ENCODE measurements at regions not wholly inside any gene's neighbourhood (a gene's known extent, or its start where the extent isn't known, plus 50 kb on each side); places are given as distances from the start of the nearest gene placed in this dataset.
"Not testable (repeated sequence)": the region's sequence is repeated elsewhere in the genome, so short reads cannot be mapped to it uniquely, and the experiment has no call there.

- no peak for DNase-seq
Observed at GRCh38 chr13:39803156-39803555, 147.7 kb downstream of the COG6 start.

GRCh38 chr13:39803851-39804250 is 148.4 kb downstream of the COG6 start:
- DNase-seq: no peak

GRCh38 chr13:39804332-39805210 is 149.1 kb downstream of the COG6 start:
- DNase-seq: no peak

- no peak for DNase-seq
Observed at GRCh38 chr13:39809466-39809865, 154.0 kb downstream of the COG6 start.

DNA sequence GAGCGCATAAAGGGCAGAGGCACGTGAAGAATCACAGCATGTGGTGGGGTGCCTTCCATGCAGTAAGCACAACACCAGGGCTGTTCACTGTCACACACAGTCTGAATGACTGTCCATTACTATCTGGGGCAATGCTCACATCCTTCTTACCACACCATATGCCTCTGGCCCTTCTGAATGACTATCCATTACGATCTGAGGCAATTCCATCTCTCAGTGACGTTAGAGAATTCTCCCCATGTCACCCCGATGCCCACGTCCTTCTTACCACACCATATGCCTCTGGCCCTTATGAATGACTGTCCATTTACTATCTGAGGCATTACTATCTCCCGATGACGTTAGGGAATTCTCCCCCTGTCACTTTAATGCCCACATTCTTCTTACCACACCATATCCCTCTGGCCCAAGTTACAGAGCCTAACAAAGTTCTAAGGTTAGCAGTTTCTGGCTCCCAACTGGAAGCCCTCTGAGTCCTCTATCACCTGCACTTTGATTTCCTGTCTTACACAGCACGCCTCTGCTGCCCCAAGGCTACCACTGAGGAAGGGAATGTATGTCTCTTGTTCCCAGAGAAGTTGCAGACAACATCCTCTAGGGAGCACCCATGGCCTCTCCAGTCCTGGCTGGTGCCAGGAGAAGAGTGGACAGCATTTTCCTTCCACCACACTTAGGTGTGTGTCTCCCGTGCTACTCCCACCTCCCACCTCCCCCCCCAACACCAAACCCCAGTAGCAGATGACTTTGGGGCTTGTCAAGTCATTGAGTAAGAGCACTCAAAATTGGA is 154.8 kb downstream of the COG6 start:
- DNase-seq: no peak

GRCh38 chr13:39811051-39811450 is 155.6 kb downstream of the COG6 start:
- DNase-seq: no peak

GRCh38 chr13:39811696-39812095 is 156.2 kb downstream of the COG6 start:
- DNase-seq: no peak

DNA sequence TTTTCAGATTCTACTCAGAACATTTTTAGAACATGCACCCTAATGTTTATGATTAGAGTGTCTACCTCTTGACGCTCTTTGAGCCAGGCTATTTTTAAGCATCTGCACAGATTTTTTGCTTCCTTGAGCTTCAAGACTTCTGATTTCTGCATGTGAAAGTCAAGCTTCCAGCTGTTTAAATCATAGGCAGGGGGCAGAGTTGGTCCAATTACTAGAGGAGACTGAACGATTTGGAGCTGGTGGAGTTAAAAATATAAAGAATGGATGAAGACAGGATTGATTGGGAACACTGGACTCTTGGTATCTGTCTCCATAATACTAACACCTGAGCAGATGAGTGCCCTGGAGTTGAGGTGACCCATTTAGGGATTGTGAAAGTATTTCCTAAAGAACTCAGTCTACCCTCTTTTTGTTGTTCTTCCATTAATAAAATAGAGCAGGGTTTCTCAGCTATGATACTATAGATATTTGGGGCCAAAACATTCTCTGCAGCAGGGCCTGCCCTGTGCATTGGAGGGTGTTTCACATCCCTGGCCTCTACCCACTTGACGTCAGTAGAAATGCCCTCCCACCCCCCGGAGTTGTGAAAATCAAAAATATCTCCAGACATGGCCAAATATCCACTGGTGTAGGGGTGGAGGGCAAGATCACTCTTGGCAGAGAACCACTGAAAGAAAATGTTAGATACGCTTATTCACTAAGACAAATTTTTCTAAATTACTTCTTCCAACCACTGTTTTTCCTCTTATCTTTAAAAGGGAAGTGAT is 160.1 kb downstream of the COG6 start:
- DNase-seq: no peak

DNA sequence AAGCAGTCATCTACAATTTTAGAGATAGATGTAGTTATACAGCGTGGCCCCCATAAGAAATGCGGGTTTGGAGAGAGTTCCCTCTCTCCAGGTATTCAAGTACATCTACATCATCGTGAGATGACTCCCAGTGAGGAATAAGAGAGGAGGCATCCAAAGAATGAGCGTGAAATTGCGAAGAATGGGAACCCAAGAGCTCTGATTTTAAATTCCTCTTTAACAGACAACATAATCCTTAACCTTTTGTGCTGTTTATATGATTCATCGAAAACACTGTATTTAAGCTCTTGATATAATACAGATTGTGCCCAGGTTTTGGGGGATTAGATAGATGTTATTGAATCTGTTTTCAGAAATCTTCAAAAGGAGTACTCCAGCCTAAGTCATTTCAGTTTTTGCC is 161.5 kb downstream of the COG6 start:
- DNase-seq: no peak

DNA sequence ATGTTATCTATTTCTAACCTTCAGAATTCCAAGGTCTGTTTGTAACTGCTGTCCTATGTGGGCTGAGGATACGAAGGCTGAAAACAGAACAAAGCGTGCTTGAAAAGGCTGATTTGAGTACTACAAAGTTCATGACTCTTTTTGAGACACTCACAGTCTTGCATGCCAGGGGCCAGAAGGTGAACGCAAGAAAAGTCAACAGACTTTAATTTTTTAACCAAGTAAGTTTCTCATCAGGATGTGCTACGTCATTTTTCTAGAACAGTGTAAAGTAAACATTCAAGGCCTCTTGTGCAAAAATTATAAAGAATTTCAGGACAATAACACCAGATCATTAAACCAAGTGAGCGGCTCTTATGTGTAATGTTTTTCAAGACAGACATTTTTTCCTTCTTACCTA is 163.5 kb downstream of the COG6 start:
- DNase-seq: no peak

GRCh38 chr13:39820606-39821005 is 165.1 kb downstream of the COG6 start:
- DNase-seq: no peak

DNA sequence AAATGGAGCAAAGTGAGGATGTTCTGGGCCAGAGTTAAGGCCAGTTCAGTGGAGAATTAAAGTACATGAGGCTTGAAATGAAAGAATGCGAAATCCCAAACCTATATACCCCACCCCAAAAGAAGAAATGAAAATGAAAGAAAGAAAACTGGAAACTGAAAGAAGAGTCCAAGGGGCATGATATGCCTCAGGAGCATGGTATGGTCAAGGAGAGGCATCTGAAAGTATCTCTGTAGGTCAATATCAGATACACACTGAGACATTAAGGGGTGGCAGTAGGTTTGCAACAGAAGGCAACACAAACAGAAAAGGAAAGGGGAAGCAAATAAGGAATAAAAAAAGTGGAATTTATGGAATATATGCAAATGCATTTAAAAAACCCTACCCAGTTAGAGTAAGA is 166.5 kb downstream of the COG6 start:
- no peak for DNase-seq

- DNase-seq: no peak
Observed at GRCh38 chr13:39822437-39822836, 167.0 kb downstream of the COG6 start.

DNA sequence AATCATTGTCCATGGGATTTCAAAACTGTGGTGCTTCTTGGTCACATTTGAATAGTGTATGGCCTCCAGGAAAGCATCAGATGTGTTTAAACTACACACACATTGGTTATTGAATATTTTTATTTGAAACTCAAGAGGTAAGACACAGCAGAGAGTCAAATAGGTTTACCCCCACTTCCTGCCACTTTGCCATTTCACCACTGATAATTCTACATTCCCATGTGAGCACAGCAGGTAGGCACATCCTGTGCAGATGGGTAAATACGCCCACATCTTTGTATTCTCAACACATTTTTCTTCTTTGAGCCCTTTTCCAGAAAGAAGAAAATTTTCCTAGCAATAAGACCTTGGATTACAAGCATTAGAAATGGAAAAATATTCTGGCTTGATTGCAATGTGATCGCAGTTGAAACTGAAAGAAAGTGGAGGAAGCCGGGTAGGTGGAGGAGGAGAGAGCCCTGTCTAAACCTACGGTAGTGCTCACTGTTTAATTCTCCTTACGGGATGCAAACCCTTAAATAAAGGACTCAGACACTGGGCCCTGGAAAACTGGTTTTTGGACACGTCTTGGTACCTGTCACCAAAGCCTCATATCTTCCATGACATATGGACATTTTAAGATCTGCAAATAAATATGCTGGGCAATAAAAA is 167.7 kb downstream of the COG6 start:
- no peak for DNase-seq

- no peak for DNase-seq
Observed at GRCh38 chr13:39825886-39826285, 170.4 kb downstream of the COG6 start.

DNA sequence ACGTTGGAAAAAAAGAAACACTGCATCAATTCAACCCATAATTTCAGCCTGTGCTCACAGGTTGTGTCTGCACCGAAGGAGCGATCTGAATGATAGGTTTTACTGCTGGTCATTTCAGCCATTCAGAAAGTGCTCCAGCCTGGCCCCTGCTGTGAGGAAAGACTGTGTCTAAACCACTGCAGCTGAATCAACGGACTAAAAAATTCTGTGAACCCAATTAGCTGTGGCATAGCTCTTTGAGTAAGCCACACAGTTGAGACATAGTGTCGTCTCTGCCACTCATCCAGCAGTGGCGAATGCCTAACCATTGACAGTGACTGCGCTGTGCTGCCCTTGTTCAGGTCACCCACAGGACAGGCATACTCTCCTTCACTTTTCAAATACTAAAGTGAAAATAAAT is 179.8 kb downstream of the COG6 start:
- no peak for DNase-seq

DNA sequence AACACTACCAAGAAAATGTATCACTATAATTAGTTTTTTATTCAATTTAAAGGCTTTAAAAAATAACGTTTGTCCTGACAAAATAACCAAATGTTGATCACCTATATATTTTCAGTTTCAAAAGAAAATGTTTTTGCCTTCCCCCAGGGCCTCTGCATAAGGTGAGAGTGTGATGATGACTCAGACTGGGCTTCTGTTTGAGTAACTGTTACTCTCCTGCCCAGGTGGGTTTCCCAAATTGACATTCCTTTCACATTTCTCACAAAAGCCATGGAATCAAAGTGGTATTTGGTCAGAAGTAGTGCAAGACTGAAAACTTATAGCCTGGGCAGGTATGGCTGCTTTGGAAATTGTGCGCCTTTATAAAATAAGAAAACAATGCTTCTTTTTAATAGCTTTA is 180.6 kb downstream of the COG6 start:
- no peak for DNase-seq

DNA sequence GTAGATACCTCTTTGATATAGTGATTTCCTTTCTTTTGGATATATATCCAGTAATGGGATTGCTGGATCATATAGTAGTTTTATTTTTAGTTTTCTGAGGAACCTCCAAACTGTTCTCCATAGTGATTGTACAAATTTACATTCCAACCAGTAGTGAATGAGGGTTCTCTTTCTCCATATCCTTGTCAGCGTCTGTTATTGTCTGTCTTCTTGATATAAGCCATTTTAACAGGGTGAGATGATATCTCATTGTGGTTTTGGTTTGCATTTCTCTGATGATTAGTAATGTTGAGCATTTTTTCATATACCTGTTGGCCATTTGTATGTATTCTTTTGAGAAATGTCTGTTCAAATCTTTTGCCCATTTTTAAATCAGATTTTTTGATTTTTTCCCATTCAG is 182.4 kb downstream of the COG6 start:
- not testable (repeated sequence) for DNase-seq

GRCh38 chr13:39840201-39840600 is 184.7 kb downstream of the COG6 start:
- no peak for DNase-seq

GRCh38 chr13:39847336-39847735 is 191.9 kb downstream of the COG6 start:
- no peak for DNase-seq

- DNase-seq: no peak
Observed at GRCh38 chr13:39855236-39855635, 199.8 kb downstream of the COG6 start.

DNA sequence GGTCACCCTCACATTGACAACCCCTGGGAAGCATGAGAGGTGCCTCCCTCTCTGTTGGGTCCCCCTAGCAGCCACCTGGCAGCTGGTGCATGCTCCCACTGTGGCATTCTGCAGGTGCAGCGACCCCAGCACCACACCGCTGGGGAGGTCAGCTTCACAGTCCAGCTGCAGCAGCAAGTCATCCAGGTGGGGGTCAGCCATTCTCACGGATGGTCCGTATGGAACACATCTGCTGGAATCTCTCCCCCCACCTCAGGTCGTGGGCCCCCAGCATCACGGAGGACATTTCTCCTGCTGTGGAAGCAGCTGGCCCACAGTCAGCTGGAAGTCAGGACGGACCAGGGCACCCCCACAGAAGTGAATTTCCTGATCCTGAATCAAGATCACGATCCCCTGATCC is 201.3 kb downstream of the COG6 start:
- DNase-seq: no peak

DNA sequence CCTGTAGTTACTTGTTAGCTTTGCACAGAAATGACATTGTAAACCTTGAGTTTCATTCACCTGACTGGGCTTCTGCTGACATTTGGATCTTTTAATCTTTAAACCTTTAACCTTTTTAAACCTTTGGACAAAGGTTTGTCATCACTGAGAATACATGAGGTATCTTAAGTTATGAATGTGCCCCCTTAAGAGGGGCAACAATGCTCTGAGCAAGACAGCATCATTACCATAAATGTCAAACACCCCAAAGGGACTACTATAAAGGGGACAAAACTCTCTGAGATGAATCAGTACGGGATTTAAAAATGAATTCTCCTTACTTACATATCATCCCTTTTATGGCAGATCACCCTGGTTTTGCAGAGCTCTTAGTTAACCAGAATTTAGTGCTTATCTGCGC is 203.3 kb downstream of the COG6 start:
- no peak for DNase-seq

Measured in fibroblast of skin of right biceps (primary cell).